SK-N-SH (cell line): ENCODE measurements at regions not wholly inside any gene's neighbourhood (a gene's known extent, or its start where the extent isn't known, plus 50 kb on each side); places are given as distances from the start of the nearest gene placed in this dataset.

Experiments
- CTCF ChIA-PET: fragments of 300-600, 350-600 bp; formaldehyde crosslinking; extraction: SDS; loops from one replicate; lab custom pipeline; 2021; lab: Yijun Ruan, JAX
- POLR2A ChIA-PET: fragments of 350-600 bp; sonication (Branson Sonifier 250); formaldehyde crosslinking; extraction: SDS; loops from one replicate; lab custom pipeline; 2020; ENCODE audit warnings: antibody characterized with exemption, inconsistent platforms; lab: Yijun Ruan, JAX
- DNase-seq: peaks from one replicate; pipeline ENCODE4 v3.0.0; 2012
- H2AFZ ChIP-seq: fragments of 200-600 bp; sonication (generic); 2 replicates; pipeline ENCODE4 v1.8.1; 2016; ENCODE audit warnings: antibody characterized with exemption, mild to moderate bottlenecking, low read depth
- H3F3A ChIP-seq: fragments of 200-600 bp; sonication (generic); replicated peaks from 2 replicates; pipeline ENCODE3; 2016; ENCODE audit warnings: antibody characterized with exemption, mild to moderate bottlenecking; ENCODE audit not compliant: insufficient read depth
- H3K27ac ChIP-seq, 2 experiments: fragments of 200-500 bp in 1 of 2; fragments of 200-600 bp in 1 of 2; sonication (Bioruptor generic) in 1 of 2; sonication (generic), shearing (Covaris generic) in 1 of 2; 2 replicates each; pipeline versions ENCODE4 v1.5.1 to v1.6.1; 2014 to 2016; ENCODE audit warnings: low read depth in 2 of 2, inconsistent platforms in 1 of 2, low read length in 1 of 2, mild to moderate bottlenecking in 1 of 2, mixed read lengths in 1 of 2
- H3K27me3 ChIP-seq: fragments of 200-600 bp; sonication (generic), shearing (Covaris generic); 2 replicates; pipeline ENCODE4 v1.6.1; 2016; ENCODE audit warnings: mixed run types; ENCODE audit not compliant: insufficient read depth
- H3K36me3 ChIP-seq, 2 experiments: fragments of 200-500 bp in 1 of 2; fragments of 200-600 bp in 1 of 2; sonication (Bioruptor generic) in 1 of 2; sonication (generic) in 1 of 2; replicated peaks in 1 of 2; 2 replicates each; pipeline versions ENCODE3 to v1.5.1; 2014 to 2016; ENCODE audit warnings: low read length in 1 of 2, mild to moderate bottlenecking in 1 of 2; ENCODE audit not compliant: insufficient read depth in 2 of 2, control insufficient read depth in 1 of 2
- H3K4me1 ChIP-seq, 2 experiments: fragments of 200-500 bp in 1 of 2; fragments of 200-600 bp in 1 of 2; sonication (Bioruptor generic) in 1 of 2; sonication (generic), shearing (Covaris generic) in 1 of 2; 2 replicates each; pipeline versions ENCODE4 v1.5.1 to v1.6.1; 2014 to 2016; ENCODE audit warnings: low read depth in 1 of 2, low read length in 1 of 2, mixed run types in 1 of 2; ENCODE audit not compliant: insufficient read depth in 2 of 2, control insufficient read depth in 1 of 2
- H3K4me2 ChIP-seq: fragments of 200-600 bp; sonication (generic), shearing (Covaris generic); 2 replicates; pipeline ENCODE4 v1.6.1; 2017; ENCODE audit warnings: mixed run types
- H3K4me3 ChIP-seq, 2 experiments: fragments of 200-500 bp in 1 of 2; fragments of 200-600 bp in 1 of 2; sonication (Bioruptor generic) in 1 of 2; sonication (generic), shearing (Covaris generic) in 1 of 2; 2 replicates each; pipeline versions ENCODE4 v1.5.1 to v1.8.1; 2014 to 2016; ENCODE audit warnings: low read depth in 2 of 2, inconsistent platforms in 1 of 2, low read length in 1 of 2, mild to moderate bottlenecking in 1 of 2, mixed read lengths in 1 of 2, moderate library complexity in 1 of 2
- H3K79me2 ChIP-seq: fragments of 200-600 bp; sonication (generic); 2 replicates; pipeline ENCODE4 v1.8.1; 2017; ENCODE audit warnings: mild to moderate bottlenecking; ENCODE audit not compliant: insufficient read depth
- H3K9ac ChIP-seq: fragments of 200-600 bp; sonication (generic); 2 replicates; pipeline ENCODE4 v1.6.1; 2017; ENCODE audit warnings: mixed run types
- H3K9me2 ChIP-seq: fragments of 200-600 bp; sonication (generic); 2 replicates; pipeline ENCODE4 v1.6.1; 2017; ENCODE audit warnings: mixed run types
- H3K9me3 ChIP-seq: fragments of 200-600 bp; sonication (generic); 2 replicates; pipeline ENCODE4 v1.6.1; 2017; ENCODE audit warnings: mixed run types, mild to moderate bottlenecking, moderate library complexity
- H4K20me1 ChIP-seq: fragments of 200-600 bp; sonication (generic); 2 replicates; pipeline ENCODE4 v1.6.1; 2017; ENCODE audit warnings: mild to moderate bottlenecking, mixed run types; ENCODE audit not compliant: insufficient read depth
- ELF1 ChIP-seq: IDR thresholded peaks from 2 replicates; pipeline ENCODE4 v1.4.0; 2012
- FOXJ3 ChIP-seq: sonication (generic); formaldehyde crosslinking; IDR thresholded peaks from 2 replicates; pipeline ENCODE4 v1.5.1; 2020; ENCODE audit warnings: mild to moderate bottlenecking, missing genetic modification reagents
- FOXM1 ChIP-seq: IDR thresholded peaks from 2 replicates; pipeline ENCODE4 v1.4.0; 2012; ENCODE audit warnings: low read depth, mild to moderate bottlenecking
- GATA2 ChIP-seq: sonication (generic); formaldehyde crosslinking; IDR thresholded peaks from 2 replicates; pipeline ENCODE4 v1.5.0; 2020; ENCODE audit warnings: mild to moderate bottlenecking, missing genetic modification reagents
- MEF2A ChIP-seq: IDR thresholded peaks from 2 replicates; pipeline ENCODE4 v1.4.0; 2012; ENCODE audit warnings: low read depth, borderline replicate concordance
- NFIC ChIP-seq: IDR thresholded peaks from 2 replicates; pipeline ENCODE4 v1.4.0; 2012; ENCODE audit warnings: borderline replicate concordance
- NRF1 ChIP-seq: IDR thresholded peaks from 2 replicates; pipeline ENCODE4 v1.6.1; 2012; ENCODE audit warnings: low read depth, mild to moderate bottlenecking, low read length
- POLR2AphosphoS5 ChIP-seq: IDR thresholded peaks from 2 replicates; pipeline ENCODE4 v1.6.1; 2012; ENCODE audit warnings: low read depth, low read length
- RAD21 ChIP-seq: IDR thresholded peaks from 2 replicates; pipeline ENCODE4 v1.6.1; 2012; ENCODE audit warnings: mild to moderate bottlenecking, low read length
- RFX5 ChIP-seq: IDR thresholded peaks from 2 replicates; pipeline ENCODE4 v1.6.1; 2012; ENCODE audit warnings: mild to moderate bottlenecking, improper control_type of control experiment, low read length
- RXRA ChIP-seq: IDR thresholded peaks from 2 replicates; pipeline ENCODE4 v1.4.0; 2012; ENCODE audit warnings: low read depth, mild to moderate bottlenecking, borderline replicate concordance
- SIN3A ChIP-seq: IDR thresholded peaks from 2 replicates; pipeline ENCODE4 v1.6.1; 2012; ENCODE audit warnings: low read depth, mild to moderate bottlenecking, low read length, moderate library complexity, borderline replicate concordance
- SMC3 ChIP-seq: IDR thresholded peaks from 2 replicates; pipeline ENCODE4 v1.6.1; 2012; ENCODE audit warnings: low read depth, low read length, improper control_type of control experiment
- YY1 ChIP-seq: IDR thresholded peaks from 2 replicates; pipeline ENCODE4 v1.4.0; 2012; ENCODE audit warnings: low read depth, mild to moderate bottlenecking
- WGBS: methylation state at CpG from one replicate; pipeline ENCODE4 v1.1.6; 2017; ENCODE audit warnings: low lambda C conversion rate; 5-methylcytosine and 5-hydroxymethylcytosine counted together
- TF ChIP-seq, protein P1 (sequence below): IDR thresholded peaks from 2 replicates; pipeline ENCODE4 v1.6.1; 2012; ENCODE audit warnings: mild to moderate bottlenecking, low read depth, low read length, moderate library complexity
- TF ChIP-seq, protein P2 (sequence below): IDR thresholded peaks from 2 replicates; pipeline ENCODE4 v1.4.0; 2012; ENCODE audit warnings: low read depth, borderline replicate concordance
- TF ChIP-seq, protein P3 (sequence below): fragments of 150-350 bp; IDR thresholded peaks from 2 replicates; pipeline ENCODE4 v1.6.1; 2016; ENCODE audit warnings: mild to moderate bottlenecking, low read depth, low read length
- TF ChIP-seq, protein P4 (sequence below): IDR thresholded peaks from 2 replicates; pipeline ENCODE4; 2012
- TF ChIP-seq, protein P5 (sequence below): IDR thresholded peaks from 2 replicates; pipeline ENCODE4 v1.4.0; 2012; ENCODE audit warnings: low read depth
- TF ChIP-seq, protein P6 (sequence below): fragments of 200-600 bp; sonication (generic); IDR thresholded peaks from 2 replicates; pipeline ENCODE4 v1.6.1; 2017; ENCODE audit warnings: antibody characterized with exemption, mild to moderate bottlenecking, moderate library complexity

DNA sequence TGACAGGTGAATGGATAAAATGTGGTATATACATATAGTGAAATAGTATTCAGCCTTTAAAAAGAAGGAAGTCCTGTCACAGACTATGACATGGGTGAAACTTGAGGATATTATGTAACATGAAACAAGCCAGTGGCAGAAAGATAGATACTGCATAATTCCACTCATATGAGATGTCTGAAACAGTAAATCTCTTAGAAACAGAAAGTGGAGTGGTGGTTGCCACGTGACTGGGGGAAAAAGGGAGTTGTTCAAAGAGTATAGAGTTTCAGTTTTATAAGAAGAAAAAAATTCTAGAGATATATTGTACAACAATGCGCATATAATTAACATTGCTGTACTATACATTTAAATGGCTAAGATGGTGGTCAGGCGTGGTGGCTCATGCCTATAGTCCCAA is 178.2 kb upstream of the ATP5MC3 start (continued):
- TF ChIP-seq, protein P1, sequence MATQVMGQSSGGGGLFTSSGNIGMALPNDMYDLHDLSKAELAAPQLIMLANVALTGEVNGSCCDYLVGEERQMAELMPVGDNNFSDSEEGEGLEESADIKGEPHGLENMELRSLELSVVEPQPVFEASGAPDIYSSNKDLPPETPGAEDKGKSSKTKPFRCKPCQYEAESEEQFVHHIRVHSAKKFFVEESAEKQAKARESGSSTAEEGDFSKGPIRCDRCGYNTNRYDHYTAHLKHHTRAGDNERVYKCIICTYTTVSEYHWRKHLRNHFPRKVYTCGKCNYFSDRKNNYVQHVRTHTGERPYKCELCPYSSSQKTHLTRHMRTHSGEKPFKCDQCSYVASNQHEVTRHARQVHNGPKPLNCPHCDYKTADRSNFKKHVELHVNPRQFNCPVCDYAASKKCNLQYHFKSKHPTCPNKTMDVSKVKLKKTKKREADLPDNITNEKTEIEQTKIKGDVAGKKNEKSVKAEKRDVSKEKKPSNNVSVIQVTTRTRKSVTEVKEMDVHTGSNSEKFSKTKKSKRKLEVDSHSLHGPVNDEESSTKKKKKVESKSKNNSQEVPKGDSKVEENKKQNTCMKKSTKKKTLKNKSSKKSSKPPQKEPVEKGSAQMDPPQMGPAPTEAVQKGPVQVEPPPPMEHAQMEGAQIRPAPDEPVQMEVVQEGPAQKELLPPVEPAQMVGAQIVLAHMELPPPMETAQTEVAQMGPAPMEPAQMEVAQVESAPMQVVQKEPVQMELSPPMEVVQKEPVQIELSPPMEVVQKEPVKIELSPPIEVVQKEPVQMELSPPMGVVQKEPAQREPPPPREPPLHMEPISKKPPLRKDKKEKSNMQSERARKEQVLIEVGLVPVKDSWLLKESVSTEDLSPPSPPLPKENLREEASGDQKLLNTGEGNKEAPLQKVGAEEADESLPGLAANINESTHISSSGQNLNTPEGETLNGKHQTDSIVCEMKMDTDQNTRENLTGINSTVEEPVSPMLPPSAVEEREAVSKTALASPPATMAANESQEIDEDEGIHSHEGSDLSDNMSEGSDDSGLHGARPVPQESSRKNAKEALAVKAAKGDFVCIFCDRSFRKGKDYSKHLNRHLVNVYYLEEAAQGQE, result no peak
- TF ChIP-seq FOXM1 (no peak), SIN3A (no peak), GATA2 (CRISPR knock-in tag) (no peak)

DNA sequence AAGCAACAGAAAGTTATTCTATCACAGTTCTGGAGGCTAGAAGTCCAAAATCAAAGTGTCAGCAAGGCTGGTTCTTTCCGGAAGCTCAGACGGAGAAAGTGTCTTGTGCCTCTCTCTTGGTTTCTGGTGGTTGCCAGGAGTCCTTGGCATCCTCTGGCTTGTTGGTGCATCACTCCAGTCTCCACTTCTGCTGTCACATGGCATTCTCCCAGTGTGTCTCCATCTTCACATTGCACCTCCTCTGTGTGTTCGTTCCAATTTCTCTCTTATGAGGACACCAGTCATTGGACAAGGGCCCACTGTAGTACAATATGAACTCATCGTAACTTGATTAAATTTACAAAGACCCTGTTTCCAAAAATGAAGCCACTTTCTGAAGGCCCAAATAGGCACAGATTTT is 175.4 kb upstream of the ATP5MC3 start:
- no peak overlapping the region for H2AFZ ChIP-seq
- no peak for DNase-seq
- no peaks in the 10 kb centered on the region for H3K9me3 ChIP-seq
- H4K20me1 ChIP-seq, result no peaks in the 10 kb centered on the region
- H3K9ac ChIP-seq, result no peak overlapping the region
- H3K36me3 ChIP-seq, result no peaks in the 10 kb centered on the region
- CTCF ChIA-PET, result interaction anchor here (1.3 to 1.5 kb wide), 2 partner anchors 10 to 729 kb away, joined by 3 to 6 read pairs; no protein-coding TSS in a partner anchor
- no peaks in the 10 kb centered on the region for H3K27me3 ChIP-seq
- TF ChIP-seq FOXJ3, result no peak
- TF ChIP-seq POLR2AphosphoS5, result no peak
- TF ChIP-seq, protein P2, sequence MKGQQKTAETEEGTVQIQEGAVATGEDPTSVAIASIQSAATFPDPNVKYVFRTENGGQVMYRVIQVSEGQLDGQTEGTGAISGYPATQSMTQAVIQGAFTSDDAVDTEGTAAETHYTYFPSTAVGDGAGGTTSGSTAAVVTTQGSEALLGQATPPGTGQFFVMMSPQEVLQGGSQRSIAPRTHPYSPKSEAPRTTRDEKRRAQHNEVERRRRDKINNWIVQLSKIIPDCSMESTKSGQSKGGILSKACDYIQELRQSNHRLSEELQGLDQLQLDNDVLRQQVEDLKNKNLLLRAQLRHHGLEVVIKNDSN, result no peak
- no peak for TF ChIP-seq RFX5
- TF ChIP-seq RXRA, result no peak
- TF ChIP-seq, protein P3, sequence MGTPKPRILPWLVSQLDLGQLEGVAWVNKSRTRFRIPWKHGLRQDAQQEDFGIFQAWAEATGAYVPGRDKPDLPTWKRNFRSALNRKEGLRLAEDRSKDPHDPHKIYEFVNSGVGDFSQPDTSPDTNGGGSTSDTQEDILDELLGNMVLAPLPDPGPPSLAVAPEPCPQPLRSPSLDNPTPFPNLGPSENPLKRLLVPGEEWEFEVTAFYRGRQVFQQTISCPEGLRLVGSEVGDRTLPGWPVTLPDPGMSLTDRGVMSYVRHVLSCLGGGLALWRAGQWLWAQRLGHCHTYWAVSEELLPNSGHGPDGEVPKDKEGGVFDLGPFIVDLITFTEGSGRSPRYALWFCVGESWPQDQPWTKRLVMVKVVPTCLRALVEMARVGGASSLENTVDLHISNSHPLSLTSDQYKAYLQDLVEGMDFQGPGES, result no peak
- no peak for TF ChIP-seq SMC3
- TF ChIP-seq, protein P4, sequence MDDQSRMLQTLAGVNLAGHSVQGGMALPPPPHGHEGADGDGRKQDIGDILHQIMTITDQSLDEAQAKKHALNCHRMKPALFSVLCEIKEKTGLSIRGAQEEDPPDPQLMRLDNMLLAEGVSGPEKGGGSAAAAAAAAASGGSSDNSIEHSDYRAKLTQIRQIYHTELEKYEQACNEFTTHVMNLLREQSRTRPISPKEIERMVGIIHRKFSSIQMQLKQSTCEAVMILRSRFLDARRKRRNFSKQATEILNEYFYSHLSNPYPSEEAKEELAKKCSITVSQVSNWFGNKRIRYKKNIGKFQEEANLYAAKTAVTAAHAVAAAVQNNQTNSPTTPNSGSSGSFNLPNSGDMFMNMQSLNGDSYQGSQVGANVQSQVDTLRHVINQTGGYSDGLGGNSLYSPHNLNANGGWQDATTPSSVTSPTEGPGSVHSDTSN, result no peak
- TF ChIP-seq NFIC, result no peak
- no peak for TF ChIP-seq MEF2A
- TF ChIP-seq, protein P5, sequence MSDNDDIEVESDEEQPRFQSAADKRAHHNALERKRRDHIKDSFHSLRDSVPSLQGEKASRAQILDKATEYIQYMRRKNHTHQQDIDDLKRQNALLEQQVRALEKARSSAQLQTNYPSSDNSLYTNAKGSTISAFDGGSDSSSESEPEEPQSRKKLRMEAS, result no peak
- TF ChIP-seq, protein P1, result no peak
- no peak for TF ChIP-seq ELF1
- TF ChIP-seq, protein P6, sequence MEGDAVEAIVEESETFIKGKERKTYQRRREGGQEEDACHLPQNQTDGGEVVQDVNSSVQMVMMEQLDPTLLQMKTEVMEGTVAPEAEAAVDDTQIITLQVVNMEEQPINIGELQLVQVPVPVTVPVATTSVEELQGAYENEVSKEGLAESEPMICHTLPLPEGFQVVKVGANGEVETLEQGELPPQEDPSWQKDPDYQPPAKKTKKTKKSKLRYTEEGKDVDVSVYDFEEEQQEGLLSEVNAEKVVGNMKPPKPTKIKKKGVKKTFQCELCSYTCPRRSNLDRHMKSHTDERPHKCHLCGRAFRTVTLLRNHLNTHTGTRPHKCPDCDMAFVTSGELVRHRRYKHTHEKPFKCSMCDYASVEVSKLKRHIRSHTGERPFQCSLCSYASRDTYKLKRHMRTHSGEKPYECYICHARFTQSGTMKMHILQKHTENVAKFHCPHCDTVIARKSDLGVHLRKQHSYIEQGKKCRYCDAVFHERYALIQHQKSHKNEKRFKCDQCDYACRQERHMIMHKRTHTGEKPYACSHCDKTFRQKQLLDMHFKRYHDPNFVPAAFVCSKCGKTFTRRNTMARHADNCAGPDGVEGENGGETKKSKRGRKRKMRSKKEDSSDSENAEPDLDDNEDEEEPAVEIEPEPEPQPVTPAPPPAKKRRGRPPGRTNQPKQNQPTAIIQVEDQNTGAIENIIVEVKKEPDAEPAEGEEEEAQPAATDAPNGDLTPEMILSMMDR, result no peak
- TF ChIP-seq RAD21, result no peak
- no peak for TF ChIP-seq NRF1
- no peak for TF ChIP-seq YY1
- no peak overlapping the region for H3K4me2 ChIP-seq
- WGBS, result 54% methylated on average over 4 of the region's 4 CpGs
- no peaks in the 10 kb centered on the region for H3F3A ChIP-seq
- H3K4me1 ChIP-seq, result no peaks in the 10 kb centered on the region
- POLR2A ChIA-PET, result no interaction called here
- no peaks in the 10 kb centered on the region for H3K9me2 ChIP-seq
- H3K27ac ChIP-seq, result no peak overlapping the region
- H3K79me2 ChIP-seq, result no peaks in the 10 kb centered on the region
- no peak overlapping the region for H3K4me3 ChIP-seq
